ENCODE measurements at regions not wholly inside any gene's neighbourhood (a gene's known extent, or its start where the extent isn't known, plus 50 kb on each side); places are given as distances from the start of the nearest gene placed in this dataset.

DNA sequence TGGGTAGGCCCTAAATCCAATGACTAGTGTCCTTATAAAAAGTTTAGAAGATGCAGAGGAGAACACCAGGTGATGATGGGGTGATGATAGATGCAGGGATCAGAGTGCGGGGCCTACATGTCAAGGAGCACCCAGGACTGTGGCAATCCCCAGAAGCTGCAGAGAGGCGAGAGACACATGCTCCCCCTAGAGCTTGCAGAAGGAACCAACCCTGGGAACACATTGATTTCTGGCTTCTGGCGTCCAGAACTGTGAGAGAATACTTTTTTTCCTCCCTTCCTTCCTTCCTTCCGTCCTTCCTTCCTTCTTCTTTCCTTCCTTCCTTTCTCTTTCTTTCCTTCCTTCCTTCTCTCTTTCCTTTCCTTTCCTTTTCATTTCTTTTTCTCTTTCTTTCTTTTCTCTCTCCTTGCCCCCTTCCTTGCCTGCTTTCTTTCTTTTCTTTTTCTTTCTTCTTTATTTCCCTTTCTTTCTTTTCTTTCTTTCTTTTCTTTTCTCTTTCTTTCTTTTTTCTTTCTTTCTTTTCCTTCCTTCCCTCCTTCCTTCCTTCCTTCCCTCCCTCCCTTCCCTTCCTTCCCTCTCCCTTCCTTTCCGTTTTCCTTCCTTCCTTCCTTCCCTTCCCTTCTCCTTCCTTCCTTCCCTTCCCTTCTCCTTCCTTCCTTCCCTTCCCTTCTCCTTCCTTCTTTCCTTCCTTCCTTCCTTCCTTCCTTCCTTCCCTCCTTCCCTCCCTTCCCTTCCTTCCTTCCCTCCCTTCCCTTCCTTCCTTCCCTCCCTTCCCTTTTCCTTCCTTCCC is 134.3 kb downstream of the HAPSTR1 start (continued):
- no peak for TF ChIP-seq SOX15 (CRISPR knock-in tag; IDR thresholded peaks at IDR 0.05)
- no peak for TF ChIP-seq ZBTB43 (CRISPR knock-in tag; IDR thresholded peaks at IDR 0.05)
- no peak for TF ChIP-seq RORB (CRISPR knock-in tag; IDR thresholded peaks at IDR 0.05)
- TF ChIP-seq, protein P1, sequence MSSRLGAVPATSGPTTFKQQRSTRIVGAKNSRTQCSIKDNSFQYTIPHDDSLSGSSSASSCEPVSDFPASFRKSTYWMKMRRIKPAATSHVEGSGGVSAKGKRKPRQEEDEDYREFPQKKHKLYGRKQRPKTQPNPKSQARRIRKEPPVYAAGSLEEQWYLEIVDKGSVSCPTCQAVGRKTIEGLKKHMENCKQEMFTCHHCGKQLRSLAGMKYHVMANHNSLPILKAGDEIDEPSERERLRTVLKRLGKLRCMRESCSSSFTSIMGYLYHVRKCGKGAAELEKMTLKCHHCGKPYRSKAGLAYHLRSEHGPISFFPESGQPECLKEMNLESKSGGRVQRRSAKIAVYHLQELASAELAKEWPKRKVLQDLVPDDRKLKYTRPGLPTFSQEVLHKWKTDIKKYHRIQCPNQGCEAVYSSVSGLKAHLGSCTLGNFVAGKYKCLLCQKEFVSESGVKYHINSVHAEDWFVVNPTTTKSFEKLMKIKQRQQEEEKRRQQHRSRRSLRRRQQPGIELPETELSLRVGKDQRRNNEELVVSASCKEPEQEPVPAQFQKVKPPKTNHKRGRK (CRISPR knock-in tag; IDR thresholded peaks at IDR 0.05; ENCODE audit: borderline replicate concordance) = peak; percentile 98
- TF ChIP-seq, protein P2, sequence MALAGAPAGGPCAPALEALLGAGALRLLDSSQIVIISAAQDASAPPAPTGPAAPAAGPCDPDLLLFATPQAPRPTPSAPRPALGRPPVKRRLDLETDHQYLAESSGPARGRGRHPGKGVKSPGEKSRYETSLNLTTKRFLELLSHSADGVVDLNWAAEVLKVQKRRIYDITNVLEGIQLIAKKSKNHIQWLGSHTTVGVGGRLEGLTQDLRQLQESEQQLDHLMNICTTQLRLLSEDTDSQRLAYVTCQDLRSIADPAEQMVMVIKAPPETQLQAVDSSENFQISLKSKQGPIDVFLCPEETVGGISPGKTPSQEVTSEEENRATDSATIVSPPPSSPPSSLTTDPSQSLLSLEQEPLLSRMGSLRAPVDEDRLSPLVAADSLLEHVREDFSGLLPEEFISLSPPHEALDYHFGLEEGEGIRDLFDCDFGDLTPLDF (CRISPR knock-in tag; IDR thresholded peaks at IDR 0.05) = no peak

DNA sequence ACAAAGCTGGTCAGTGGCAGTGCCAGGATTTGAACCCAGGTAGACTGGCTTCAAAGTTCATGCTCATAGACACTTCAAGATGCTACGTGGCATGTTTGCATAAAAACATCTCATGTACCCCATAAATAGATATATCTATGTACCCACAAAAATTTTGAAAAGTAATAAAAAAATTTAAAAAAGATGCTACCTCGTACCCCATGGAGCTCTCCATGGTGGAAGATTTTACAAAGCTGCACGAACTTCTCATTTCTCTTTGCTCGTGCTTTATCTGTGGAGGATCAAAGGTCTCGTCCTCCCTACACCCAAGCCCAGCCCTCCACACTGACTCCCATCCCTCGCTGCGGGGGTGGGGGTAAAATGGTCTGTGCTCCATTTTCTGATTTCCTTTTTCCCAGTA is 135.5 kb downstream of the HAPSTR1 start:
- Mint-ChIP-seq H3K36me3 (no peaks in the 10 kb centered on the region), H3K4me1 (peaks cover 2% of the 10 kb centered on the region), H3K4me3 (no peak overlapping the region), H3K27ac (no peak overlapping the region), H3K27me3 (ENCODE audit: low read depth) (no peaks in the 10 kb centered on the region; the same call in 1 of the 2 replicates), H3K9me3 (no peaks in the 10 kb centered on the region)
- TF ChIP-seq, protein P3, sequence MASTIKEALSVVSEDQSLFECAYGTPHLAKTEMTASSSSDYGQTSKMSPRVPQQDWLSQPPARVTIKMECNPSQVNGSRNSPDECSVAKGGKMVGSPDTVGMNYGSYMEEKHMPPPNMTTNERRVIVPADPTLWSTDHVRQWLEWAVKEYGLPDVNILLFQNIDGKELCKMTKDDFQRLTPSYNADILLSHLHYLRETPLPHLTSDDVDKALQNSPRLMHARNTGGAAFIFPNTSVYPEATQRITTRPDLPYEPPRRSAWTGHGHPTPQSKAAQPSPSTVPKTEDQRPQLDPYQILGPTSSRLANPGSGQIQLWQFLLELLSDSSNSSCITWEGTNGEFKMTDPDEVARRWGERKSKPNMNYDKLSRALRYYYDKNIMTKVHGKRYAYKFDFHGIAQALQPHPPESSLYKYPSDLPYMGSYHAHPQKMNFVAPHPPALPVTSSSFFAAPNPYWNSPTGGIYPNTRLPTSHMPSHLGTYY (CRISPR knock-in tag; IDR thresholded peaks at IDR 0.05) = no peak
- no peak for TF ChIP-seq IRF2 (CRISPR knock-in tag; IDR thresholded peaks at IDR 0.05; ENCODE audit: borderline replicate concordance, low read depth)
- no peak for TF ChIP-seq TP53 (CRISPR knock-in tag; IDR thresholded peaks at IDR 0.05)
- no peak for ATAC-seq
- POLR2A ChIA-PET = interaction anchor here (0.7 kb wide), 1 partner anchor 50 kb away, joined by 3 read pairs; no protein-coding TSS in a partner anchor
- no peak for DNase-seq (ENCODE audit: low spot score)
- CTCF ChIA-PET = interaction anchor here (0.8 to 4.1 kb wide), 3 partner anchors 45 to 88 kb away, joined by 3 to 33 read pairs (median 3); no protein-coding TSS in a partner anchor

- ChIA-PET POLR2A (no interaction called here), CTCF (interaction anchor here (0.6 kb wide), 1 partner anchor 196 kb away, joined by 3 read pairs; no protein-coding TSS in a partner anchor)
- H3K4me3 Mint-ChIP-seq = no peak overlapping the region
Observed at GRCh38 chr16:9231039-9231438, 139.6 kb downstream of the HAPSTR1 start.

More at GRCh38 chr16:9231039-9231438, 139.6 kb downstream of the HAPSTR1 start:
- no peaks in the 10 kb centered on the region for H3K9me3 Mint-ChIP-seq
- TF ChIP-seq HMGA2 (CRISPR knock-in tag; IDR thresholded peaks at IDR 0.05) (no peak), CREM (CRISPR knock-in tag; IDR thresholded peaks at IDR 0.05) (no peak), ZNF263 (CRISPR knock-in tag; IDR thresholded peaks at IDR 0.05; ENCODE audit: low read depth) (no peak), PRRX2 (CRISPR knock-in tag; IDR thresholded peaks at IDR 0.05) (no peak), KAT7 (CRISPR knock-in tag; IDR thresholded peaks at IDR 0.05; ENCODE audit: borderline replicate concordance) (no peak), ZNF219 (CRISPR knock-in tag; IDR thresholded peaks at IDR 0.05; ENCODE audit: borderline replicate concordance) (no peak), ATF1 (CRISPR knock-in tag; IDR thresholded peaks at IDR 0.05) (no peak), SP1 (CRISPR knock-in tag; conservative IDR thresholded peaks at IDR 0.05) (no peak), USF2 (CRISPR knock-in tag; IDR thresholded peaks at IDR 0.05) (no peak), TCF7 (CRISPR knock-in tag; IDR thresholded peaks at IDR 0.05; ENCODE audit: low read depth) (no peak), EMX1 (CRISPR knock-in tag; IDR thresholded peaks at IDR 0.05) (no peak), ZNF396 (CRISPR knock-in tag; IDR thresholded peaks at IDR 0.05; ENCODE audit: borderline replicate concordance) (no peak), NFE2L1 (CRISPR knock-in tag; IDR thresholded peaks at IDR 0.05) (no peak)
- TF ChIP-seq, protein P4, sequence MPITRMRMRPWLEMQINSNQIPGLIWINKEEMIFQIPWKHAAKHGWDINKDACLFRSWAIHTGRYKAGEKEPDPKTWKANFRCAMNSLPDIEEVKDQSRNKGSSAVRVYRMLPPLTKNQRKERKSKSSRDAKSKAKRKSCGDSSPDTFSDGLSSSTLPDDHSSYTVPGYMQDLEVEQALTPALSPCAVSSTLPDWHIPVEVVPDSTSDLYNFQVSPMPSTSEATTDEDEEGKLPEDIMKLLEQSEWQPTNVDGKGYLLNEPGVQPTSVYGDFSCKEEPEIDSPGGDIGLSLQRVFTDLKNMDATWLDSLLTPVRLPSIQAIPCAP (CRISPR knock-in tag; IDR thresholded peaks at IDR 0.05) = no peak
- H3K36me3 Mint-ChIP-seq = no peaks in the 10 kb centered on the region
- ATAC-seq (no peak), DNase-seq (ENCODE audit: low spot score) (no peak)
- H3K27me3 Mint-ChIP-seq (ENCODE audit: low read depth) = no peaks in the 10 kb centered on the region; the same call in 1 of the 2 replicates
- H3K4me1 Mint-ChIP-seq = peaks cover 10% of the 10 kb centered on the region
- H3K27ac Mint-ChIP-seq = no peak overlapping the region

Data from WTC11 (cell line).